ENCODE measurements at regions not wholly inside any gene's neighbourhood (a gene's known extent, or its start where the extent isn't known, plus 50 kb on each side); places are given as distances from the start of the nearest gene placed in this dataset.

- H3K79me2 ChIP-seq (ENCODE audit: control insufficient read depth, insufficient read depth, low read length) = no peaks in the 10 kb centered on the region
- H4K20me1 ChIP-seq (ENCODE audit: control insufficient read depth, extremely low read depth, insufficient read depth, low read length) = no peaks in the 10 kb centered on the region
- H3K36me3 ChIP-seq (ENCODE audit: control insufficient read depth in 2 of 2, extremely low read depth in 1 of 2, insufficient read depth in 2 of 2, low read length in 2 of 2) = no peaks in the 10 kb centered on the region
- H2AFZ ChIP-seq (ENCODE audit: control insufficient read depth, low read length) = peak overlapping the region; percentile 10
- peak; percentile 90 for DNase-seq (ENCODE audit: low read depth, low spot score)
- H3K4me1 ChIP-seq (ENCODE audit: control insufficient read depth, extremely low read depth, insufficient read depth, low read length) = peaks cover 89% of the 10 kb centered on the region
- H3K27me3 ChIP-seq (ENCODE audit: control insufficient read depth, extremely low read depth, insufficient read depth, low read length) = no peaks in the 10 kb centered on the region
- H3K4me2 ChIP-seq (ENCODE audit: control insufficient read depth, extremely low read depth, insufficient read depth, low read depth, low read length) = peak overlapping the region; percentile 83
- H3K4me3 ChIP-seq (ENCODE audit: control insufficient read depth in 2 of 3, extremely low read depth in 1 of 3, insufficient read depth in 2 of 3, low read depth in 1 of 3, low read length in 3 of 3) = peak overlapping the region in 1 of 3 experiments; percentile 1
- peak overlapping the region; percentile 92 for H3K27ac ChIP-seq (ENCODE audit: control insufficient read depth, insufficient read depth, low read length)
- dilution Hi-C loops (cut with MboI; ENCODE audit: extremely low pct_ligation_motif_present, low sequenced_read_pairs) = no loop called here
- peaks cover 3% of the 10 kb centered on the region for H3K9me1 ChIP-seq (ENCODE audit: control insufficient read depth, extremely low read depth, insufficient read depth, low read length)
- FAIRE-seq = peak; percentile 100
- no peaks in the 10 kb centered on the region for H3K9me3 ChIP-seq (ENCODE audit: control insufficient read depth, low read depth, low read length)
- peak overlapping the region; percentile 71 for H3K9ac ChIP-seq (ENCODE audit: control insufficient read depth, extremely low read depth, insufficient read depth, low read length)
- TF ChIP-seq CTCF (optimal IDR thresholded peaks at IDR 0.05 in 1 of 3, IDR thresholded peaks at IDR 0.05 in 1 of 3, conservative IDR thresholded peaks at IDR 0.05 in 1 of 3; ENCODE audit: extremely low read depth in 1 of 3, insufficient read depth in 2 of 3, low read length in 3 of 3) (no peak), EZH2 (IDR thresholded peaks at IDR 0.05; ENCODE audit: low read length) (no peak)
Observed at GRCh38 chr20:1809131-1809572, 86.1 kb upstream of the SIRPA start.

GRCh38 chr20:1808101-1808500 lies 87.1 kb upstream of the SIRPA start:
- dilution Hi-C loops (cut with MboI; ENCODE audit: extremely low pct_ligation_motif_present, low sequenced_read_pairs) = no loop called here
- H3K4me3 ChIP-seq (ENCODE audit: control insufficient read depth in 2 of 3, extremely low read depth in 1 of 3, insufficient read depth in 2 of 3, low read depth in 1 of 3, low read length in 3 of 3) = no peak overlapping the region
- H3K9ac ChIP-seq (ENCODE audit: control insufficient read depth, extremely low read depth, insufficient read depth, low read length) = no peak overlapping the region
- DNase-seq (ENCODE audit: low read depth, low spot score) (no peak), FAIRE-seq (no peak)
- H3K9me3 ChIP-seq (ENCODE audit: control insufficient read depth, low read depth, low read length) = no peaks in the 10 kb centered on the region
- H3K36me3 ChIP-seq (ENCODE audit: control insufficient read depth in 2 of 2, extremely low read depth in 1 of 2, insufficient read depth in 2 of 2, low read length in 2 of 2) = no peaks in the 10 kb centered on the region
- peaks cover 3% of the 10 kb centered on the region for H3K9me1 ChIP-seq (ENCODE audit: control insufficient read depth, extremely low read depth, insufficient read depth, low read length)
- H3K4me2 ChIP-seq (ENCODE audit: control insufficient read depth, extremely low read depth, insufficient read depth, low read depth, low read length) = no peak overlapping the region
- H3K27ac ChIP-seq (ENCODE audit: control insufficient read depth, insufficient read depth, low read length) = peak overlapping the region; percentile 92
- no peaks in the 10 kb centered on the region for H3K27me3 ChIP-seq (ENCODE audit: control insufficient read depth, extremely low read depth, insufficient read depth, low read length)
- H3K79me2 ChIP-seq (ENCODE audit: control insufficient read depth, insufficient read depth, low read length) = no peaks in the 10 kb centered on the region
- H2AFZ ChIP-seq (ENCODE audit: control insufficient read depth, low read length) = no peak overlapping the region
- peaks cover 94% of the 10 kb centered on the region for H3K4me1 ChIP-seq (ENCODE audit: control insufficient read depth, extremely low read depth, insufficient read depth, low read length)
- no peak for TF ChIP-seq CTCF (optimal IDR thresholded peaks at IDR 0.05 in 1 of 3, IDR thresholded peaks at IDR 0.05 in 1 of 3, conservative IDR thresholded peaks at IDR 0.05 in 1 of 3; ENCODE audit: extremely low read depth in 1 of 3, insufficient read depth in 2 of 3, low read length in 3 of 3)
- no peak for TF ChIP-seq EZH2 (IDR thresholded peaks at IDR 0.05; ENCODE audit: low read length)
- H4K20me1 ChIP-seq (ENCODE audit: control insufficient read depth, extremely low read depth, insufficient read depth, low read length) = no peaks in the 10 kb centered on the region
